HG03095 (cell line): ENCODE measurements at regions not wholly inside any gene's neighbourhood (a gene's known extent, or its start where the extent isn't known, plus 50 kb on each side); places are given as distances from the start of the nearest gene placed in this dataset.

ENCODE experiments used
- ATAC-seq: cut with Tn5 transposase; IDR thresholded peaks from one replicate; pipeline ENCODE4 v1.9.1; 2021; ENCODE audit warnings: moderate library complexity; ENCODE audit not compliant: unreplicated experiment

DNA sequence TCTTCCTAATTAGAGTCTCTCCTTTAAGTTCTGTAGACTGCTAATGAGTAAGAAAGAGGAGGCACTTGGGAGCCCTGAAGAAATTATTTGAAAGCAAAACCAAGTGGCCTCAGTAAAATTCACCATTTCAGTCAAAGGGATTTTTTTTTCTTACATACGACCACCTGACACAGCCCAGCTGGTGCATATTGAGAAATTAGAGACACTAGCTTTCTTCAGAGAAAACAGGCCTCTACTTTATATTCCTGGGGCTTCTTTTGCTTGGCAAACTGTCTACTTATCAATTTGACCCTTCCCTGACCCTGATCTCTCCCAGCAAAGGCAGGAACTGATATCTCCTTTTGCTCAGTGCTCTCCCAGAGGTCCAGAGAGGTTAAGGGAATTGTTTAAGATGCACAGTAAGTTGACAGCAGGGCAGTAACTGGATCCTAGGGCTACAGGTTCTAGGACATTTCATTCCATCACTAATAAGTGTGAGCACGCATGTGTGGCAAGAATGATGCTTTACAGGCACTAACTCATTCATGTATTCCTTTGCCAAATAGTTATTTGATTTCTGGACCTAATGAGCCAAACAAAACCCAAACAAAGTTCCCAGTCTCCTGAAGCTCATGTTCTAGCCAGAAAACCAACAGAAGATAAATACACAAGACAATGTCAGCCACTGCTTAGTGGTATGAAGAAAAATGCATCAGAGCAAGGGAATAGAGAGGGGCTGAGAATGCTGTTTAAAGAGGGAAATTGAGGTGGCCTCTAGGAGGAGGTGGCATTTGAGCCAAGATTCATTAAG is 467.6 kb downstream of the SOX6 start:
- no peak for ATAC-seq

DNA sequence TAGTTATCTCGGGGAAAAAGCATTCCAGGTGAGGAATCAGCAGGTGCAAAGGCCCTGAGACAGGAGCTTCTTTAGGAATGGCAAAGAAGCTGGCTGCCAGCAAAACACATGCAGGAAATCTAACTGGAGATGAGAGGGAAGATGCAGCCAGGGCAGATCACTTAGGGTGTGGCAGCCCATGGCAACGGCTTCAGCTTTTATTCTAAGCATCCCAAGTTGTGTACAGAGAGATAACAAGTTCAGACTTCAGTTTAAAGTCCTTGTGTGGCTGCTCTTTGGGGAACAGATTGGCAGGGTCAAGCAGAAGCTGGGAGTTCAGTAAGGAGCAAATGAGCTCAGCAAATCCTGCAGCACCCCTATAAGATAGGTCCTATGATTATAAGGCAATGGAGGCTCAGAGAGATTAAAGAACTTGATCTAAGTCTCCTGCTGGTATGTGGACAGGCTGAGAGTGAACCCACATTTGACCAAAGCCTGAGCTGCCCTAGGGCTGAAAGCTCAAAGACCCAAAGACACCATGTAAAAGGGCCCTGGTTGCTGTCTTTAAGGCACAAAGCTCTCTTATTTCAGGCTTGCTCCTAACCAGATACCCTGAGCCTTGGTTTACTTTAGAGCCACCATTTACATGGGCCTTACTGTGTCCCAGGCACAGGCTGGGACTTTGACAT is 466.8 kb downstream of the SOX6 start:
- ATAC-seq, result no peak

GRCh38 chr11:15890031-15890713 is 466.2 kb downstream of the SOX6 start:
- no peak for ATAC-seq

- no peak for ATAC-seq
Observed at GRCh38 chr11:15893080-15893492, 463.3 kb downstream of the SOX6 start.

- ATAC-seq, result no peak
Observed at GRCh38 chr11:15896026-15896425, 460.3 kb downstream of the SOX6 start.

DNA sequence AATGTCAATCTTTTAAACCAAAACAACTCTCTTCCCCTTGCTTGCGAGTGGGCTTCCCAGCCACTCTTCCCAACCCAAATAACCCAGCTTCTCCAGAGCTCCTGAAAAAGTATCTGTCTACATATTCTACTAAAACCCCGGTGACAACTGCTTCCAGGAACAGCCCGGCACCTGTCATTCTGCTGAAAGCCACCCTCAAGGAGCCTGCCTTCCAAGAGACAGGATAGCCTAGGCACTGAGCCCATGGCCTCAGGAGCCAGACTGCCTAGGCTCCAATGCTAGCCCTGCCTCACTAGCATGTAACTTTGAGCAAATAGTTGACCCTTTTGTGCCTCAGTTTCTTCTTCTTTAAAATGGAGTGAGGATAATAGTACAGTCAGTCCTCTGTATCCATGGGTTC is 459.8 kb downstream of the SOX6 start:
- ATAC-seq, result no peak

GRCh38 chr11:15897211-15897960 is 459.0 kb downstream of the SOX6 start:
- no peak for ATAC-seq

DNA sequence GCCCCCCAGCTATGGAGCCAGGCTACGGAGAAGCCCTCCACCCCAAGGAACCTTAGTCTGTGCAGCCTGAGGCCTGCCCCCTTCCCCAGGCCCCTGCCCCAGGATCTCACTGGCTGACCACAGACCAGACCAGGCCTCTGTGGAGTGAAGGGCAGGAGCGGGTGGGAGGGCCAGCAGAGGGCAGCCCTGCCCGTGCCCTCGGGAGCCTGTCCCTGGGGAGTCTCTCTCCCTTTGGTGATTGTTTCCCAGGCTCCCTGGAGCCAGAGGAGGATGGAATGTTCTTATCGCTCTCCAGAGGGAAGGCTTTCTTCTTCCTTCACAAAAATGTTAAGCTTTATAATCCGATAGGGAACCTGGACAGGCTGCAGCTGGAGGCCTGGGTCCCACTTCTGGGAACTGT is 455.3 kb downstream of the SOX6 start:
- ATAC-seq, result no peak

GRCh38 chr11:15901790-15902189 is 454.6 kb downstream of the SOX6 start:
- ATAC-seq, result no peak

DNA sequence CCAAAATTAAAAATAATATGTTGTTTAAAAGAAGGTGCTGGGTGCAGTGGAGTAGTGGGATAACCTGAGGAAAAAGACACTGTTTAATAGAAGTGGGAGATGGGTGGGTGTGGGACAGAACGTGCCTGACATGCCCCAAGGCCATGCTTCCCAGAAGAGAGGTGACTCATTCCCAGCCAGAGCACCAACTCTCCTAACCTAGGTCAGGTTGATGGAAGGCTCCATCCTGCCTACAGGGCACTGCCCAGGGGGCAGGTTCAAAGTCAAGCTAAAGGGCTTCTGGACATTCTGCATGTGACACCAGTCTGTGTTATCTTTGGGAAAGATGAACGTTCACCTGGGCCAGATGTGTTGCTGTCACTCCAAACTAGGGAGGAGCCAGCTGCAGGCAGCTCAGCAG is 453.1 kb downstream of the SOX6 start:
- ATAC-seq, result no peak

GRCh38 chr11:15905366-15906104 is 450.8 kb downstream of the SOX6 start:
- no peak for ATAC-seq

DNA sequence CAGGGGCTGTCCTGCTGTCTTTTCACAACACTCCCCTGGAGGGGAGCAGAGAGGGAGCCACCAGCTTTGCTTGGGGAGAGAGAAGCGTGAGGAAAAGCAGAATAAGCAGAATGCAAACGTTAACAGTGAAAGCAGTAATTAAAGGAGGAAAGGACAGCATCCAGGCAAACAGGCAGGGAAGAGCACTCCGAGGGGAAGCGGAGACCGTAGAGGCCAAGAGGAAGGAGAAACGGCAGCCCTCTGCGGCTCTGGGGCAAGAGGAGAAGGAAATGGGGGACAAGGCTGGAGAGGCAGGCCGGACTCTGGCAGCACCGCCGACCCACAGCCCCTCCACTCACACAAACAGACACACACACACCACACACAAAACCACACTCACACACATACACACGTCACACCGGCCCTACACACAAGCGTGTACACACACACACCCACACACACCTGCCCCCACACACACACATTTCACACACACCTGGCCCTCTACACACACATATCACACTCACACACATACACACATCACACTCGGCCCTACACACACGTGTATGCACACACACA is 449.8 kb downstream of the SOX6 start:
- ATAC-seq, result no peak

- no peak for ATAC-seq
Observed at GRCh38 chr11:15907806-15908205, 448.5 kb downstream of the SOX6 start.

GRCh38 chr11:15909937-15910598 is 446.3 kb downstream of the SOX6 start:
- ATAC-seq, result no peak

DNA sequence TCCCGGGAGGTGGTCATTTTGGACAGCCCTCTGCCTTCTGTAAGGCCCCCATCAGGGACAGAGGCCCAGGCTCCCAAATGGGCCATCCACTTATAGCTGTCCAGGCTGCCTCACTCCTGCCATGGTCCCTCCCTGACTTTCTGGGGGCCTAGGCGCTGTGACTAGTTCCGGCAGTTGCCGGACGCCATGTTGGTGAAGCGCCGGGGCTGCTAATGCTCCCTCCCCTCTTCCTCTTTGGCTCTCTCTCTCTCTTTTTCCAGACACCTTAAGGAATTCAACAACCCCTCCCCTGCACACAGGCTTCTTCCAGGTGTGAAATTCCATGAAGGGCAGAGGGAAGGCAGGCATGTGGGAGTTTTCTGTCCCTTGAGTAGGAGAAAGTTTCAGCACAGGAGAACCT is 445.6 kb downstream of the SOX6 start:
- ATAC-seq, result no peak

DNA sequence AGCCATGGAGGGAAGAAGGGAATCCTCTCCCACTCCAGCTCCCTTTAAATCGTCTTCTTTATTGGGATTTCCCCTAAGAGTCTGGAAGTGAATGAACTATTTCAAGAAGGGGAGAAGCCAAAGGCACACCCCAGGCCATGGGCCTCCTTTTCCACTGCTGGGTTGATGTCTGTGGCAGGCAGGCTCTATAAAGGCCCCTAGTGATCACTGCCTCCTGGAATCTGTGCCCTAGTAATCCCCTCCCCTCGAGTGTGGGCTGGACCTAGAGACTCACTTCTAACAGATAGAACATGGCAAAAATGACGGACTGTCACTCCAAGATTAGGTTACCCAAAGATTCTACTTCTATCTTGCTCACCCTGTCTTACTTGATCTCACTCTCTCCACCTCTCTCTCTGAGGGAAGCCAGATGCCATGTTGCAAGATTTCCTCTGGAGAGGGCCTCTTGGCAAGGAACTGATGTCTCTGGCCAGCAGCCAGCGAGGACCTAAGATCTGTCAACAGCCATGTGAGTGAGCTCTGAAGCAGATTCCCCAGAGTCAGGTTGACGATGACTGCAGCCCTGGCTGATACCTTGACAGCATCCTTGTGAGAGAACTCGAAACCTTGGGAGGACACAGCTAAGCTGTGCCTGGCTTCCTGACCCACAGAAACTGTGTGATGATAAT is 444.8 kb downstream of the SOX6 start:
- ATAC-seq, result no peak

GRCh38 chr11:15912291-15912690 is 444.1 kb downstream of the SOX6 start:
- no peak for ATAC-seq

DNA sequence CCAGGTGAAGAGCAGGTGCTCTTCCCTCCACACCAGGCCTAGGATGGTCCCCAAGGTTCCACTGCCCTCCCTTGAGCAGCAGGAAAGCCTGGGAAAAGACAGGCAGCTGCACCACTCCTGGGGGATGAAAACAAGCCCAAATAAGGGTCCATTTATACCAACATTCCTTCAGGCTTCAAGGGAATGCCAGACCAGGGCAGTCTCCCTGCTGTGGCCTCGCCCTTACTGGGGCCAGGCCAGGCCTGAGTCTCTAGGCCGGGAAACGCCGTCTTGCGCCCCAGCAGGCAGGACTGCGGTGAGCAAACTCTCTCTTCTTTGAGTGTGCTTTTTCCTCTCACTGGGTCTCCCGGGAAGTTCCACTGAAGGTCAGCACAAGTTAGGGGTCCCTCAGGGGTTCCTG is 443.5 kb downstream of the SOX6 start:
- no peak for ATAC-seq

GRCh38 chr11:15913261-15913660 is 443.1 kb downstream of the SOX6 start:
- no peak for ATAC-seq
